ENCODE measurements at regions not wholly inside any gene's neighbourhood (a gene's known extent, or its start where the extent isn't known, plus 50 kb on each side); places are given as distances from the start of the nearest gene placed in this dataset.

GRCh38 chr9:107749787-107750444 lies 260.3 kb upstream of the KLF4 start:
- H3K4me3 ChIP-seq, result no peak overlapping the region
- H3K36me3 ChIP-seq, result no peaks in the 10 kb centered on the region
- DNase-seq (ENCODE audit: low spot score), result peak; percentile 96
- H3K9me3 ChIP-seq, result no peaks in the 10 kb centered on the region
- TF ChIP-seq CTCF (IDR thresholded peaks at IDR 0.05), result no peak
- H3K27ac ChIP-seq, result peak overlapping the region; percentile 80 to 93
- peaks cover 0 to 47% of the 10 kb centered on the region in 2 donors for H3K4me1 ChIP-seq
- no peaks in the 10 kb centered on the region for H3K27me3 ChIP-seq

- H3K4me3 ChIP-seq, result no peak overlapping the region
- no peak for TF ChIP-seq CTCF (IDR thresholded peaks at IDR 0.05)
- no peaks in the 10 kb centered on the region for H3K36me3 ChIP-seq
- no peak overlapping the region for H3K27ac ChIP-seq
- H3K9me3 ChIP-seq, result no peaks in the 10 kb centered on the region
- peaks cover 0 to 28% of the 10 kb centered on the region in 2 donors for H3K4me1 ChIP-seq
- no peak for DNase-seq (ENCODE audit: low spot score)
- H3K27me3 ChIP-seq, result no peaks in the 10 kb centered on the region
Measured at GRCh38 chr9:107744873-107745272, 255.3 kb upstream of the KLF4 start.

- TF ChIP-seq CTCF (IDR thresholded peaks at IDR 0.05), result no peak
- H3K27me3 ChIP-seq, result no peaks in the 10 kb centered on the region
- no peaks in the 10 kb centered on the region for H3K36me3 ChIP-seq
- H3K27ac ChIP-seq, result peak overlapping the region; percentile 8 to 23
- no peak overlapping the region for H3K4me3 ChIP-seq
- H3K9me3 ChIP-seq, result no peaks in the 10 kb centered on the region
- DNase-seq (ENCODE audit: low spot score), result no peak
- peaks cover 0 to 28% of the 10 kb centered on the region in 2 donors for H3K4me1 ChIP-seq
Measured at GRCh38 chr9:107742531-107743309, 253.2 kb upstream of the KLF4 start.

GRCh38 chr9:107740088-107740980 lies 250.8 kb upstream of the KLF4 start:
- TF ChIP-seq CTCF (IDR thresholded peaks at IDR 0.05), result no peak
- peaks cover 0 to 32% of the 10 kb centered on the region in 2 donors for H3K4me1 ChIP-seq
- H3K27me3 ChIP-seq, result no peaks in the 10 kb centered on the region
- no peaks in the 10 kb centered on the region for H3K36me3 ChIP-seq
- DNase-seq (ENCODE audit: low spot score), result peak; percentile 84
- H3K9me3 ChIP-seq, result no peaks in the 10 kb centered on the region
- no peak overlapping the region for H3K4me3 ChIP-seq
- peak overlapping the region; percentile 75 to 76 for H3K27ac ChIP-seq

GRCh38 chr9:107739601-107740082 lies 250.1 kb upstream of the KLF4 start:
- Histone ChIP-seq H3K9me3 (no peaks in the 10 kb centered on the region), H3K27ac (peak overlapping the region; percentile 75 to 76), H3K4me1 (peaks cover 0 to 36% of the 10 kb centered on the region in 2 donors), H3K4me3 (no peak overlapping the region), H3K36me3 (no peaks in the 10 kb centered on the region), H3K27me3 (no peaks in the 10 kb centered on the region)
- DNase-seq (ENCODE audit: low spot score), result peak; percentile 77
- TF ChIP-seq CTCF (IDR thresholded peaks at IDR 0.05), result no peak
